SK-N-SH treated with all-trans-retinoic acid at 6 μM for 48 hours (cell line): ENCODE measurements at regions not wholly inside any gene's neighbourhood (a gene's known extent, or its start where the extent isn't known, plus 50 kb on each side); places are given as distances from the start of the nearest gene placed in this dataset.
"Not testable (repeated sequence)": the region's sequence is repeated elsewhere in the genome, so short reads cannot be mapped to it uniquely, and the experiment has no call there.

Source experiments
- ATAC-seq: fragments of 200-7000 bp; cut with Tn5 transposase; 3 replicates; pipeline ENCODE4 v1.9.1; 2020; ENCODE audit warnings: mild to moderate bottlenecking, moderate library complexity
- CSDC2 ChIP-seq: fragments of 250-450 bp; sonication (Bioruptor Pico); IDR thresholded peaks from 2 replicates; pipeline ENCODE4 v1.5.0; 2020; ENCODE audit warnings: mild to moderate bottlenecking, moderate library complexity
- ESRRG ChIP-seq: fragments of 250-450 bp; sonication (Bioruptor Pico); IDR thresholded peaks from 2 replicates; pipeline ENCODE4 v1.6.1; 2021; ENCODE audit warnings: mild to moderate bottlenecking
- GLIS3 ChIP-seq: fragments of 250-450 bp; sonication (Bioruptor Pico); IDR thresholded peaks from 2 replicates; pipeline ENCODE4 v1.5.0; 2020; ENCODE audit warnings: mild to moderate bottlenecking, moderate library complexity
- ISL1 ChIP-seq: fragments of 250-450 bp; sonication (Bioruptor Pico); IDR thresholded peaks from 2 replicates; pipeline ENCODE4 v2.1.2; 2022; ENCODE audit warnings: mild to moderate bottlenecking, moderate library complexity
- OSR1 ChIP-seq: fragments of 250-450 bp; sonication (Bioruptor Pico); IDR thresholded peaks from 2 replicates; pipeline ENCODE4 v1.8.0; 2022; ENCODE audit warnings: moderate library complexity, mild to moderate bottlenecking, inconsistent platforms
- SNAI2 ChIP-seq: fragments of 250-450 bp; sonication (Bioruptor Pico); IDR thresholded peaks from 2 replicates; pipeline ENCODE4 v1.5.0; 2020; ENCODE audit warnings: mild to moderate bottlenecking, moderate library complexity
- TCF4 ChIP-seq: fragments of 250-450 bp; sonication (Bioruptor Pico); IDR thresholded peaks from 2 replicates; pipeline ENCODE4 v1.8.0; 2021; ENCODE audit warnings: mild to moderate bottlenecking, moderate library complexity, borderline replicate concordance
- ZFP30 ChIP-seq: fragments of 450-650 bp; formaldehyde crosslinking; IDR thresholded peaks from 2 replicates; pipeline ENCODE4 v1.5.0; 2022; ENCODE audit warnings: mild to moderate bottlenecking, moderate library complexity
- ZNF70 ChIP-seq: fragments of 450-650 bp; formaldehyde crosslinking; IDR thresholded peaks from 2 replicates; pipeline ENCODE4 v1.5.0; 2020; ENCODE audit warnings: mild to moderate bottlenecking, moderate library complexity
- ZNF8 ChIP-seq: fragments of 450-650 bp; formaldehyde crosslinking; IDR thresholded peaks from 2 replicates; pipeline ENCODE4 v1.5.0; 2020; ENCODE audit warnings: mild to moderate bottlenecking, moderate library complexity
- TF ChIP-seq, protein P1 (sequence below): fragments of 250-450 bp; sonication (Bioruptor Pico); IDR thresholded peaks from 2 replicates; pipeline ENCODE4 v1.5.1; 2021; ENCODE audit warnings: mild to moderate bottlenecking, moderate library complexity
- TF ChIP-seq, protein P2 (sequence below): fragments of 250-450 bp; sonication (Bioruptor Pico); IDR thresholded peaks from 2 replicates; pipeline ENCODE4 v1.5.0; 2020; ENCODE audit warnings: mild to moderate bottlenecking, moderate library complexity
- TF ChIP-seq, protein P3 (sequence below): fragments of 250-450 bp; sonication (Bioruptor Pico); IDR thresholded peaks from 2 replicates; pipeline ENCODE4 v1.5.1; 2020; ENCODE audit warnings: low read depth, mild to moderate bottlenecking, moderate library complexity
- TF ChIP-seq, protein P4 (sequence below): fragments of 250-450 bp; sonication (Bioruptor Pico); IDR thresholded peaks from 2 replicates; pipeline ENCODE4 v1.8.0; 2021; ENCODE audit warnings: low read depth, mild to moderate bottlenecking, moderate library complexity, borderline replicate concordance

DNA sequence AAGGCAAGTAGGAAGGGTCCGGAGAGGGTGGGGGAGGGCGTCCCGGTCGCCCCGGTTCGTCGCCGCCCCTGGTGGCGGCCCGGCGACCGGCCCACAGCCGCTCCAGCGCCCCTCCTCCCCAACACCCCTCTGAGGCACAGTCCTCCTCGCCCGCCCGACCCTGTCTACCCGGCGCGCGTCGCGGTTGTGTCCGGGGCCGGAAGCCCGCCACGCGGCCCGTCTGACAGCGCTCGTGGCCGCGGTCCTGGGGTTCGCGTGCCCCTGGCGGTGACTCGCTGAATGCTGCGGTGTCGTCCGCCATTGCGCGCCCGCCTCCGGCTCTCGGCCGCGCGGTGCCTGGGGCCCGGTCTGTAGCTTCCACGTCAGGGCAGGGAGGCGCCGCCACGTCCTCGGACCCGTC is 335.3 kb upstream of the DEFB115 start:
- TF ChIP-seq ISL1 (CRISPR knock-in tag) = no peak
- no peak for TF ChIP-seq ZNF70 (CRISPR knock-in tag)
- TF ChIP-seq, protein P1, sequence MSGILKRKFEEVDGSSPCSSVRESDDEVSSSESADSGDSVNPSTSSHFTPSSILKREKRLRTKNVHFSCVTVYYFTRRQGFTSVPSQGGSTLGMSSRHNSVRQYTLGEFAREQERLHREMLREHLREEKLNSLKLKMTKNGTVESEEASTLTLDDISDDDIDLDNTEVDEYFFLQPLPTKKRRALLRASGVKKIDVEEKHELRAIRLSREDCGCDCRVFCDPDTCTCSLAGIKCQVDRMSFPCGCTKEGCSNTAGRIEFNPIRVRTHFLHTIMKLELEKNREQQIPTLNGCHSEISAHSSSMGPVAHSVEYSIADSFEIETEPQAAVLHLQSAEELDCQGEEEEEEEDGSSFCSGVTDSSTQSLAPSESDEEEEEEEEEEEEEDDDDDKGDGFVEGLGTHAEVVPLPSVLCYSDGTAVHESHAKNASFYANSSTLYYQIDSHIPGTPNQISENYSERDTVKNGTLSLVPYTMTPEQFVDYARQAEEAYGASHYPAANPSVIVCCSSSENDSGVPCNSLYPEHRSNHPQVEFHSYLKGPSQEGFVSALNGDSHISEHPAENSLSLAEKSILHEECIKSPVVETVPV (CRISPR knock-in tag) = no peak
- TF ChIP-seq ZFP30 = no peak
- TF ChIP-seq ZNF8 = no peak
- TF ChIP-seq TCF4 (CRISPR knock-in tag) = no peak
- no peak for TF ChIP-seq CSDC2 (CRISPR knock-in tag)
- no peak for TF ChIP-seq SNAI2
- TF ChIP-seq ESRRG (CRISPR knock-in tag) = no peak
- TF ChIP-seq, protein P2, sequence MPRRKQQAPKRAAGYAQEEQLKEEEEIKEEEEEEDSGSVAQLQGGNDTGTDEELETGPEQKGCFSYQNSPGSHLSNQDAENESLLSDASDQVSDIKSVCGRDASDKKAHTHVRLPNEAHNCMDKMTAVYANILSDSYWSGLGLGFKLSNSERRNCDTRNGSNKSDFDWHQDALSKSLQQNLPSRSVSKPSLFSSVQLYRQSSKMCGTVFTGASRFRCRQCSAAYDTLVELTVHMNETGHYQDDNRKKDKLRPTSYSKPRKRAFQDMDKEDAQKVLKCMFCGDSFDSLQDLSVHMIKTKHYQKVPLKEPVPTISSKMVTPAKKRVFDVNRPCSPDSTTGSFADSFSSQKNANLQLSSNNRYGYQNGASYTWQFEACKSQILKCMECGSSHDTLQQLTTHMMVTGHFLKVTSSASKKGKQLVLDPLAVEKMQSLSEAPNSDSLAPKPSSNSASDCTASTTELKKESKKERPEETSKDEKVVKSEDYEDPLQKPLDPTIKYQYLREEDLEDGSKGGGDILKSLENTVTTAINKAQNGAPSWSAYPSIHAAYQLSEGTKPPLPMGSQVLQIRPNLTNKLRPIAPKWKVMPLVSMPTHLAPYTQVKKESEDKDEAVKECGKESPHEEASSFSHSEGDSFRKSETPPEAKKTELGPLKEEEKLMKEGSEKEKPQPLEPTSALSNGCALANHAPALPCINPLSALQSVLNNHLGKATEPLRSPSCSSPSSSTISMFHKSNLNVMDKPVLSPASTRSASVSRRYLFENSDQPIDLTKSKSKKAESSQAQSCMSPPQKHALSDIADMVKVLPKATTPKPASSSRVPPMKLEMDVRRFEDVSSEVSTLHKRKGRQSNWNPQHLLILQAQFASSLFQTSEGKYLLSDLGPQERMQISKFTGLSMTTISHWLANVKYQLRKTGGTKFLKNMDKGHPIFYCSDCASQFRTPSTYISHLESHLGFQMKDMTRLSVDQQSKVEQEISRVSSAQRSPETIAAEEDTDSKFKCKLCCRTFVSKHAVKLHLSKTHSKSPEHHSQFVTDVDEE = no peak
- TF ChIP-seq, protein P3, sequence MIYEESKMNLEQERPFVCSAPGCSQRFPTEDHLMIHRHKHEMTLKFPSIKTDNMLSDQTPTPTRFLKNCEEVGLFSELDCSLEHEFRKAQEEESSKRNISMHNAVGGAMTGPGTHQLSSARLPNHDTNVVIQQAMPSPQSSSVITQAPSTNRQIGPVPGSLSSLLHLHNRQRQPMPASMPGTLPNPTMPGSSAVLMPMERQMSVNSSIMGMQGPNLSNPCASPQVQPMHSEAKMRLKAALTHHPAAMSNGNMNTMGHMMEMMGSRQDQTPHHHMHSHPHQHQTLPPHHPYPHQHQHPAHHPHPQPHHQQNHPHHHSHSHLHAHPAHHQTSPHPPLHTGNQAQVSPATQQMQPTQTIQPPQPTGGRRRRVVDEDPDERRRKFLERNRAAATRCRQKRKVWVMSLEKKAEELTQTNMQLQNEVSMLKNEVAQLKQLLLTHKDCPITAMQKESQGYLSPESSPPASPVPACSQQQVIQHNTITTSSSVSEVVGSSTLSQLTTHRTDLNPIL (CRISPR knock-in tag) = no peak
- no peak for TF ChIP-seq OSR1 (CRISPR knock-in tag)
- no peak for ATAC-seq

DNA sequence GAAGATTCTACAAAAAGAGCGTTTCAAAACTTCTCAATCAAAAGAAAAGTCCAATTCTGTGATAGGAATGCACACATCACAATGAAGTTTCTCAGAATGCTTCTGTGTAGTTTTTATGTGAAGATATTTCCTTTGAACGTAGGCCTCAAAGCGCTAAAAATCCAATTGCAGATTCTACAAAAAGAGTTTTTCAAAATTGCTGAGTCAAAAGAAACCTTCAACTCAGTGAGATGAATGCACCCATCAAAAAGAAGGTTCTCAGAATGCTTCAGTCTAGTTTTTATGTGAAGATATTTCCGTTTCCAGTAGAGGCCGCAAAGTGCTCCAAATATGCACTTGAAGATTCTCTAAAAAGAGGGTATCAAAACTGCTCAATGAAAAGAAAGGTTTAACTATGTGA is 319.7 kb upstream of the DEFB115 start:
- ATAC-seq = no peak
- TF ChIP-seq, protein P3 (CRISPR knock-in tag) = no peak
- TF ChIP-seq, protein P4, sequence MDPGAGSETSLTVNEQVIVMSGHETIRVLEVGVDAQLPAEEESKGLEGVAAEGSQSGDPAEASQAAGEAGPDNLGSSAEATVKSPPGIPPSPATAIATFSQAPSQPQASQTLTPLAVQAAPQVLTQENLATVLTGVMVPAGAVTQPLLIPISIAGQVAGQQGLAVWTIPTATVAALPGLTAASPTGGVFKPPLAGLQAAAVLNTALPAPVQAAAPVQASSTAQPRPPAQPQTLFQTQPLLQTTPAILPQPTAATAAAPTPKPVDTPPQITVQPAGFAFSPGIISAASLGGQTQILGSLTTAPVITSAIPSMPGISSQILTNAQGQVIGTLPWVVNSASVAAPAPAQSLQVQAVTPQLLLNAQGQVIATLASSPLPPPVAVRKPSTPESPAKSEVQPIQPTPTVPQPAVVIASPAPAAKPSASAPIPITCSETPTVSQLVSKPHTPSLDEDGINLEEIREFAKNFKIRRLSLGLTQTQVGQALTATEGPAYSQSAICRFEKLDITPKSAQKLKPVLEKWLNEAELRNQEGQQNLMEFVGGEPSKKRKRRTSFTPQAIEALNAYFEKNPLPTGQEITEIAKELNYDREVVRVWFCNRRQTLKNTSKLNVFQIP (CRISPR knock-in tag) = no peak
- TF ChIP-seq CSDC2 (CRISPR knock-in tag) (no peak), ESRRG (CRISPR knock-in tag) (no peak)

DNA sequence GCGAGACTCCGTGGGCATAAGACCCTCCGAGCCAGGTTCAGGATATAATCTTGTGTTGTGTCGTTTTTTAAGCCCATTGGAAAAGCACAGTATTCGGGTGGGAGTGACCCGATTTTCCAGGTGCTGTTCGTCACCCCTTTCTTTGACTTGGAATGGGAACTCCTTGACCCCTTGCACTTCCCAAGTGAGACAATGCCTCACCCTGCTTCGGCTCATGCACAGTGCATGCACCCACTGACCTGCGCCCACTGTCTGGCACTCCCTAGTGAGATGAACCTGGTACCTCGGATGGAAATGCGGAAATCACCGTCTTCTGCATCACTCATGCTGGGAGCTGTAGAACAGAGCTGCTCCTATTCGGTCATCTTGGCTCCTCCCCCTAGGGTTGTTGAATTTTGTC is 307.7 kb upstream of the DEFB115 start:
- TF ChIP-seq, protein P2 = no peak
- TF ChIP-seq CSDC2 (CRISPR knock-in tag) (no peak), ZNF70 (CRISPR knock-in tag) (no peak), GLIS3 (CRISPR knock-in tag) (no peak)
- TF ChIP-seq, all 23 proteins: peak for 0
- no peak for ATAC-seq

DNA sequence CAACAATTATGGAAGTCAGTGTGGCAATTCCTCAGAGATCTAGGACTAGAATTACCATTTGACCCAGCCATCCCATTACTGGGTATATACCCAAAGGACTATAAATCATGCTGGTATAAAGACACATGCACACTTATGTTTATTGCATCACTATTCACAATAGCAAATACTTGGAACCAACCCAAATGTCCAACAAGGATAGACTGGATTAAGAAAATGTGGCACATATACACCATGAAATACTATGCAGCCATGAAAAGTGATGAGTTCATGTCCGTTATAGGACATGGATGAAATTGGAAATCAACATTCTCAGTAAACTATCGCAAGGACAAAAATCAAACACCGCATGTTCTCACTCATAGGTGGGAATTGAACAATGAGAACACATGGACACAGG is 306.4 kb upstream of the DEFB115 start:
- not testable (repeated sequence) for ATAC-seq

DNA sequence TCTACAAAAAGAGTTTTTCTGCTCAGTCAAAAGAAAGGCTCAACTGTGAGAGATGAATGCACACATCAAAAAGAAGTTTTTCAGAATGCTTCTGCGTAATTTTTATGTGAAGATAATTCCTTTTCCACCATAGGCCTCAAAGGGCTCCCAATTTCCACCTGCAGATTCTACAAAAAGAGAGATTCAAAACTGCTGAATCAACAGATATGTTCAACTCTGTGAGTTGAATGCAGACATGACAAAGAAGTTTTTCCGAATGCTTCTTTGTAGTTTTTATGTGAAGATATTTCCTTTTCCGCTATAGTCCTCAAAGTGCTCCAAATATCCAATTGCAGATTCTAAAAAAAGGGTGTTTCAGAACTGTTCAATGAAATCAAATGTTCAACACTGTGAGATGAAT is 300.8 kb upstream of the DEFB115 start:
- ATAC-seq = not testable (repeated sequence)

DNA sequence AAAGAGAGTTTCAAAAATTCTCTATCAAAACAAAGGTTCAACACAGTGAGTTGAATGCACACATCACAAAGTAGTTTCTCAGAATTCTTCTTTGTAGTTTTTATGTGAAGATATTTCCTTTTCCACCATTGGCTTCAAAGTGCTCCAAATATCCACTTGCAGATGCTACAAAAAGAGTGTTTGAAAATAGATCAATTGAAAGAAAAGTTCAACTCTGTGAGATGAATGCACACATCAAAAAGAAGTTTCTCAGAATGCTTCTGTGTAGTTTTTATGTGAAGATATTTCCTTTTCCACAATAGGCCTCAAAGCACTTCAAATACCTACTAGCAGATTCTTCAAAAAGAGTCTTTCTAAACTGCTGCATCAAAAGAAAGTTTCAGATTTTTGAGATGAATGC is 298.3 kb upstream of the DEFB115 start:
- ATAC-seq = not testable (repeated sequence)
